GM12865 (cell line): ENCODE measurements at regions not wholly inside any gene's neighbourhood (a gene's known extent, or its start where the extent isn't known, plus 50 kb on each side); places are given as distances from the start of the nearest gene placed in this dataset.

Experiments
- DNase-seq: peaks from one replicate; pipeline ENCODE4 v3.0.0; 2010; ENCODE audit warnings: low read depth
- H3K4me3 ChIP-seq: 2 replicates; pipeline ENCODE4 v1.5.1; 2011; ENCODE audit warnings: mild to moderate bottlenecking, low read depth, low read length, control low read depth
- TF ChIP-seq, protein P1 (sequence below): IDR thresholded peaks from 2 replicates; pipeline ENCODE4 v1.5.1; 2011; ENCODE audit warnings: low read length, control low read depth, low read depth, inconsistent platforms; ENCODE audit not compliant: insufficient read depth; ENCODE audit errors: missing control alignments

DNA sequence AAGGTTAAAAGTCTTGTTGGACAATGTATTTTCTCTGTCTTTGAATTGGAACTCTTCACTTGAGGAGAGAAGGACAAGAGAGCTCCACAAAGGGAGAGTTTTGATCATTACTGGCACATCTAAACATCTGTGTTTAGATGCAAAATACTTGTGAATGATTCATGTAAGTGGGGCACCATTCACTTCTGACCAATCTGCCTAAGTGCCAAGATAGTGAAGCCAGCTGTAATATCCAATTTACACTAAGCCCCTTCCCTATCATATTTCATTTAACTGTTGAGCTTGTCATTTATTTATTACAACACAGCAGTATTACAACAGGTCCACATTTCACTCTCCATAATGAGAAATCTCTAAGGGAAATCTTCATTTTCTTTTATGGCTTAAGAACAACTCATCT is 832.3 kb upstream of the GOT2 start:
- TF ChIP-seq, protein P1, sequence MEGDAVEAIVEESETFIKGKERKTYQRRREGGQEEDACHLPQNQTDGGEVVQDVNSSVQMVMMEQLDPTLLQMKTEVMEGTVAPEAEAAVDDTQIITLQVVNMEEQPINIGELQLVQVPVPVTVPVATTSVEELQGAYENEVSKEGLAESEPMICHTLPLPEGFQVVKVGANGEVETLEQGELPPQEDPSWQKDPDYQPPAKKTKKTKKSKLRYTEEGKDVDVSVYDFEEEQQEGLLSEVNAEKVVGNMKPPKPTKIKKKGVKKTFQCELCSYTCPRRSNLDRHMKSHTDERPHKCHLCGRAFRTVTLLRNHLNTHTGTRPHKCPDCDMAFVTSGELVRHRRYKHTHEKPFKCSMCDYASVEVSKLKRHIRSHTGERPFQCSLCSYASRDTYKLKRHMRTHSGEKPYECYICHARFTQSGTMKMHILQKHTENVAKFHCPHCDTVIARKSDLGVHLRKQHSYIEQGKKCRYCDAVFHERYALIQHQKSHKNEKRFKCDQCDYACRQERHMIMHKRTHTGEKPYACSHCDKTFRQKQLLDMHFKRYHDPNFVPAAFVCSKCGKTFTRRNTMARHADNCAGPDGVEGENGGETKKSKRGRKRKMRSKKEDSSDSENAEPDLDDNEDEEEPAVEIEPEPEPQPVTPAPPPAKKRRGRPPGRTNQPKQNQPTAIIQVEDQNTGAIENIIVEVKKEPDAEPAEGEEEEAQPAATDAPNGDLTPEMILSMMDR = no peak
- H3K4me3 ChIP-seq = no peak overlapping the region
- no peak for DNase-seq

DNA sequence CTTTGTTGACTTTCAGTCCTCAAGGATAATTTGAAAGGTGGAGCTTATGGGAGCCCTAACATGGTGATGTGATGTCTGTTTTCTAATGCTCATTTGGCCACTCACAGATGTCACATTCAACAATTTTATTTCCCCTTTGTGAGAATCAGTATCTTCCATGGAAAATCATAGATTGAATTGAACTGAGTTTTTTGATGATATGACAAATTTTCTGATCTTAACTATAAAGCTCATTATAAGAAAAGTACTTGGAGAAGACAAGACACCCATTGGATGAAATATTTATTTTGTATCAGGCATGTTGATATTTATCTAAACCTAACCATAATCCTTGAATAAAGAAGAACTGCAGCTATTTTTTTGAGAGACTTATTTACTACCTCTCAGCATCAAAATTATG is 824.6 kb upstream of the GOT2 start:
- H3K4me3 ChIP-seq = no peak overlapping the region
- TF ChIP-seq, protein P1 = no peak
- no peak for DNase-seq

DNA sequence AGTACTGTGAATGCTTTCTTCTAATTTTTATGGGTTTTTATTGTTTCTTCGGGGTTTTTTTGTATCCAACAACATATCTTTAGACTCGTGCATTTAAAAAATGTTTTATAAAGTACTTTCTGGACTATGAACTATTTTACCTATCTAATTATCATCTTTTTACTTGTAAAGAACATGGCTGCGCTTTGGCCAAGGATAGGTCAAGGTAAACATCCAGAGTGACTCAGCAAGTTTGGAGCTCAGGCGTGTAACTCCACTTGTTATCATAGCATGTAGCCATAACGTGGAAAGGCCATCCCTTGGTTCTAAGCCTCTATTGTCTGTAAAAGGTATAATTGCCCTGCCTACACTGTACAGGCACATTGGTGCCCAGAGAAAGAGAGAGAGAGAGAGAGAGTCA is 818.0 kb upstream of the GOT2 start:
- TF ChIP-seq, protein P1 = no peak
- H3K4me3 ChIP-seq = no peak overlapping the region
- DNase-seq = no peak

DNA sequence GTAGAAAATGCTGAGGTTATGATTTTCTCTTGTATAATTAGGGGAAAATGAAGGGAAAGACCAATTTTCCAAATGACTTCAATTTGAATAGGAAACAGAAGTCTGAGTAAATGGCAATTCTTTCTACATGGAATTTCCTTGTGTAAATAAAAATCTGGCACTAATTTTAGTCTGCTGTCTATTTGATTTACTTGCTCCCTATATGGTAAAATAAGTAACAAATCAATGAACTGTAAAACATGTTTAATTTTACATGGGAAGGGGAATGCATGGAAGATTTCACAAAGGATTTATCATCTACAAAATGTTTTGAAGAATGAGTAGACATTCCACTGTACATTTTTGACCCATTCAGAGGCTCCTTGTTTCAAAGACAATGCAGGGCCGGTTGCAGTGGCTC is 811.6 kb upstream of the GOT2 start:
- TF ChIP-seq, protein P1 = no peak
- no peak overlapping the region for H3K4me3 ChIP-seq
- DNase-seq = no peak

DNA sequence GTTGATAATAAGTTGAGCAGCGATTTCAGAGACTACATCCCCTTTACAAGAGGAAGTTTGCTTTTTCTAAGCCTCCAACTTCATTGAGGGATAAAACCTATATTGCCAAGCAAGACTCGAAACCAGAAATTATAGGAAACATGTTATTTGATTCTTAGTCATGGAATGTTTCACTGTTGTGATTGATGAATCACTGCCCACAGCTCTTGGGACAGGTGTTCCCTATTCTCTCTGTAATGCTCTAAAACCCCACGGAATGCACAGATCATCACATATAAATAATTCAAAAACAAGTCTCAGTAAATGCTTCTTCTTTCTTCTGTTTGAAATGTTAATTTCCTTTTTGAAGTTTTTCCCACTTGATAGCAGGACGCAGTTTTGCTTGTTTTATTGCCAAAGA is 809.5 kb upstream of the GOT2 start:
- TF ChIP-seq, protein P1 = no peak
- no peak overlapping the region for H3K4me3 ChIP-seq
- DNase-seq = no peak

DNA sequence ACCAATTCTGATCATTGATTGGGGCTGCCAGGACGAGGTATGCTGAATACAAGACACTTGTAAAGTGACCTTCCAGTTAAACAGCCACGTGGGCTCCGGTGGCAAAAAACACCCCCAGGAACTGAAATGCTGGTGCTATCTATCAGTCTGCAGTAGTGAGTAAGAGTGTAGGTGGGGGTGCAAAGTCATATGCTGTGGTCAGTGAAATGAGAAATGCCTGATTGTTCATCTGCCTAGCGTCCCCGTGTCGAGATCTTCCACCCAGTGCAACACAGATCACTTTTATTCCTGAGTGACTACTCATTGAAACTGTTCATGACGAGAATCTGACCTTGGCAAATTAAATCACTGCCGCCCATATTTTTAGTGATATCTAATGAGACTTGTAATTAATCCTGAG is 806.5 kb upstream of the GOT2 start:
- TF ChIP-seq, protein P1 = no peak
- no peak for DNase-seq
- H3K4me3 ChIP-seq = no peak overlapping the region

DNA sequence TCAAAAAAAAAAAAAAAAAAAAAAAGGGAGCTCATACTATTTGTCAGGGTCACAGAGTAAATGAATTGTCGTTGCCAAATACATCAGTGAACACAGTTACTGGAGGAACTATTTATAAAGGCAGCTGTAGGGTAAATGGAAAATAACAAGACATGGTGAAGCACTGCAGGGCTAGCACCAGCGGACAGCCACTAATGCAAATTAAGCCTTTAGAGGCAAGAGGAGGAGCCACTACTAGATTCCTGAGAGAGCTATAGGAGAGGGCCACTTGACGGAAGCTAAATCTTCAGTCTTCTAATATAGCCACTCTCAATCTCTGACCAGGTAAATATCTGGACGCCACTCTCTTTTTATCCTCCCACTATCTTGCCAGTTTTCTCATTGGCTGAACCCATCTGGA is 801.2 kb upstream of the GOT2 start:
- no peak overlapping the region for H3K4me3 ChIP-seq
- TF ChIP-seq, protein P1 = no peak
- DNase-seq = no peak
